ENCODE measurements at regions not wholly inside any gene's neighbourhood (a gene's known extent, or its start where the extent isn't known, plus 50 kb on each side); places are given as distances from the start of the nearest gene placed in this dataset.

DNA sequence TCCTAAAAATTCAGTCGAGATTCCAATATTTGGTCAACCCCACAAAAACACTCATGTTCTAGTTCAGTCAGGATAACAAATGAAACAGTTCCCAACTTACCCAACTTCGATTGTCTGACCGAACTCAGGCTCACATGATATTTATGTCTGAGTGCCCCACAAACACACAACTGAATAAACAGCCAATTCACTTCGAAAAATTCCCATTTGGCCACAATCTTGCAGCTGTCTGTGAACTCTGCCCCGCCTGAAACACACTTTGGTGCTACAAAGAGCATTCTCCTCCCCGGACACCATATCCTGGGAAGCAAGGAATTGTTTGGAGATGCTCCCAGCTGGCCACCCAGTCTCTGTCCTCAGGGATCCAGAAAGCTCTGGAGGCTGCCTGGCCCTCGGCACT is 52.9 kb upstream of the SIM2 start:
- TF ChIP-seq, protein P1, sequence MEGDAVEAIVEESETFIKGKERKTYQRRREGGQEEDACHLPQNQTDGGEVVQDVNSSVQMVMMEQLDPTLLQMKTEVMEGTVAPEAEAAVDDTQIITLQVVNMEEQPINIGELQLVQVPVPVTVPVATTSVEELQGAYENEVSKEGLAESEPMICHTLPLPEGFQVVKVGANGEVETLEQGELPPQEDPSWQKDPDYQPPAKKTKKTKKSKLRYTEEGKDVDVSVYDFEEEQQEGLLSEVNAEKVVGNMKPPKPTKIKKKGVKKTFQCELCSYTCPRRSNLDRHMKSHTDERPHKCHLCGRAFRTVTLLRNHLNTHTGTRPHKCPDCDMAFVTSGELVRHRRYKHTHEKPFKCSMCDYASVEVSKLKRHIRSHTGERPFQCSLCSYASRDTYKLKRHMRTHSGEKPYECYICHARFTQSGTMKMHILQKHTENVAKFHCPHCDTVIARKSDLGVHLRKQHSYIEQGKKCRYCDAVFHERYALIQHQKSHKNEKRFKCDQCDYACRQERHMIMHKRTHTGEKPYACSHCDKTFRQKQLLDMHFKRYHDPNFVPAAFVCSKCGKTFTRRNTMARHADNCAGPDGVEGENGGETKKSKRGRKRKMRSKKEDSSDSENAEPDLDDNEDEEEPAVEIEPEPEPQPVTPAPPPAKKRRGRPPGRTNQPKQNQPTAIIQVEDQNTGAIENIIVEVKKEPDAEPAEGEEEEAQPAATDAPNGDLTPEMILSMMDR (IDR thresholded peaks at IDR 0.05; ENCODE audit: insufficient read depth, low read length, poor library complexity, severe bottlenecking), result no peak
- no peak for TF ChIP-seq EZH2phosphoT487 (conservative IDR thresholded peaks at IDR 0.05; ENCODE audit: low read length)
